ENCODE measurements at regions not wholly inside any gene's neighbourhood (a gene's known extent, or its start where the extent isn't known, plus 50 kb on each side); places are given as distances from the start of the nearest gene placed in this dataset.

DNA sequence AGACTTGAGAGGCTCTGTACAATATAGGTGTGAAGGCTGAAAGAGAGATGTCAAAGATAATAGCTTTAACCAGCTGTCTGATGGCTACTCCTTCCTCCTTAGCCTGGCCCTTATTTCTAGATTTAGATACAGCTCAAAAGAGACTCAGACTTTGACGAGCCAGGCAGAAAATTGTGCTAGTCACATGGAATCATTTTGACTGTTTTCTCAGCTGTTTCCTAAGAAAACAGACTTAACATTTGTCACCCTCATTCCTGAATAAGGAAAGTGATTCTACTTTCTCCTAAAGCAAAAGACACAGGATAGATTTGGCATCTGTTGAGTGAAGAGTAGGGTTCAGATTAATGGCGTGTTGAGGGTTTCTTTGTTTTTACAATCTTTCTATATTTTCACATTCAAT, 340.7 kb downstream of the DHX15 start:
- Histone ChIP-seq H3K4me1 (ENCODE audit: insufficient read depth, low read length, poor library complexity, severe bottlenecking) (no peaks in the 10 kb centered on the region), H3K9me3 (ENCODE audit: low read length) (no peaks in the 10 kb centered on the region), H3K4me3 (ENCODE audit: low read depth, low read length, poor library complexity, severe bottlenecking) (no peak overlapping the region), H3K36me3 (ENCODE audit: insufficient read depth, low read length) (no peaks in the 10 kb centered on the region), H3K4me2 (ENCODE audit: low read length) (no peak overlapping the region), H4K20me1 (ENCODE audit: insufficient read depth, low read length) (no peaks in the 10 kb centered on the region), H3K27ac (ENCODE audit: low read depth, low read length, poor library complexity, severe bottlenecking) (no peak overlapping the region), H3K79me2 (ENCODE audit: insufficient read depth, low read depth, low read length) (no peaks in the 10 kb centered on the region), H3K9me2 (ENCODE audit: insufficient read depth, low read length) (no peaks in the 10 kb centered on the region), H2AFZ (ENCODE audit: low read length) (no peak overlapping the region)
- no peak for DNase-seq (ENCODE audit: low spot score)
- intact Hi-C loops (cut with micrococcal nuclease; ENCODE audit: unreplicated experiment): no loop called here
- ChIA-PET POLR2A (no interaction called here), CTCF (ENCODE audit: unreplicated experiment) (no interaction called here)
- TF ChIP-seq, protein P1, sequence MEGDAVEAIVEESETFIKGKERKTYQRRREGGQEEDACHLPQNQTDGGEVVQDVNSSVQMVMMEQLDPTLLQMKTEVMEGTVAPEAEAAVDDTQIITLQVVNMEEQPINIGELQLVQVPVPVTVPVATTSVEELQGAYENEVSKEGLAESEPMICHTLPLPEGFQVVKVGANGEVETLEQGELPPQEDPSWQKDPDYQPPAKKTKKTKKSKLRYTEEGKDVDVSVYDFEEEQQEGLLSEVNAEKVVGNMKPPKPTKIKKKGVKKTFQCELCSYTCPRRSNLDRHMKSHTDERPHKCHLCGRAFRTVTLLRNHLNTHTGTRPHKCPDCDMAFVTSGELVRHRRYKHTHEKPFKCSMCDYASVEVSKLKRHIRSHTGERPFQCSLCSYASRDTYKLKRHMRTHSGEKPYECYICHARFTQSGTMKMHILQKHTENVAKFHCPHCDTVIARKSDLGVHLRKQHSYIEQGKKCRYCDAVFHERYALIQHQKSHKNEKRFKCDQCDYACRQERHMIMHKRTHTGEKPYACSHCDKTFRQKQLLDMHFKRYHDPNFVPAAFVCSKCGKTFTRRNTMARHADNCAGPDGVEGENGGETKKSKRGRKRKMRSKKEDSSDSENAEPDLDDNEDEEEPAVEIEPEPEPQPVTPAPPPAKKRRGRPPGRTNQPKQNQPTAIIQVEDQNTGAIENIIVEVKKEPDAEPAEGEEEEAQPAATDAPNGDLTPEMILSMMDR (conservative IDR thresholded peaks at IDR 0.05; ENCODE audit: low read length): no peak
- no peak for TF ChIP-seq EZH2phosphoT487 (IDR thresholded peaks at IDR 0.05; ENCODE audit: borderline replicate concordance, low read depth, low read length)
- BruUV-seq (replicated peaks): no TSS peak

DNA sequence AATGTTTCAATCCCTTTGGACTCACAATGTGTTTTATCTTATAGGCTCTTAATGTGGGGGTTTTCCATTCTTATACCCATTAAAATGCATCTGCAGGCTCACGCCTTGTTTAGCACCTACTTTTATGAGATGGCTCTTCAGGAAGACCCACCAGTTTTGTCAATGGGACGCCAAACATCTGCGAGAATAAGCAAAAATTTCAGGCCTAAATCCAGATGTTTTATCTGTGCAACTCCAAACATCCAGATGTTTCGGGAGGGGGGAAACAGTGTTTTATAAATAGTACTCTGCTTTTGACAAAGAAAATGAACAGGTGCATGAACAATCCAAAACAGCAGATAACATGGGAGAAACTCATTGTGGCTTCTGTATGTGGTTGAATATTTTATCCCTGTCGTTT, 342.8 kb downstream of the DHX15 start:
- ChIA-PET POLR2A (no interaction called here), CTCF (ENCODE audit: unreplicated experiment) (no interaction called here)
- TF ChIP-seq EZH2phosphoT487 (IDR thresholded peaks at IDR 0.05; ENCODE audit: borderline replicate concordance, low read depth, low read length): no peak
- TF ChIP-seq, protein P1 (conservative IDR thresholded peaks at IDR 0.05; ENCODE audit: low read length): no peak
- Histone ChIP-seq H3K9me3 (ENCODE audit: low read length) (no peaks in the 10 kb centered on the region), H3K4me3 (ENCODE audit: low read depth, low read length, poor library complexity, severe bottlenecking) (no peak overlapping the region), H3K9me2 (ENCODE audit: insufficient read depth, low read length) (no peaks in the 10 kb centered on the region), H3K79me2 (ENCODE audit: insufficient read depth, low read depth, low read length) (no peaks in the 10 kb centered on the region), H2AFZ (ENCODE audit: low read length) (no peak overlapping the region), H3K27ac (ENCODE audit: low read depth, low read length, poor library complexity, severe bottlenecking) (no peak overlapping the region), H3K36me3 (ENCODE audit: insufficient read depth, low read length) (no peaks in the 10 kb centered on the region), H3K4me1 (ENCODE audit: insufficient read depth, low read length, poor library complexity, severe bottlenecking) (no peaks in the 10 kb centered on the region), H3K4me2 (ENCODE audit: low read length) (no peak overlapping the region), H4K20me1 (ENCODE audit: insufficient read depth, low read length) (no peaks in the 10 kb centered on the region)
- intact Hi-C loops (cut with micrococcal nuclease; ENCODE audit: unreplicated experiment): no loop called here
- no TSS peak for BruUV-seq (replicated peaks)
- DNase-seq (ENCODE audit: low spot score): no peak

DNA sequence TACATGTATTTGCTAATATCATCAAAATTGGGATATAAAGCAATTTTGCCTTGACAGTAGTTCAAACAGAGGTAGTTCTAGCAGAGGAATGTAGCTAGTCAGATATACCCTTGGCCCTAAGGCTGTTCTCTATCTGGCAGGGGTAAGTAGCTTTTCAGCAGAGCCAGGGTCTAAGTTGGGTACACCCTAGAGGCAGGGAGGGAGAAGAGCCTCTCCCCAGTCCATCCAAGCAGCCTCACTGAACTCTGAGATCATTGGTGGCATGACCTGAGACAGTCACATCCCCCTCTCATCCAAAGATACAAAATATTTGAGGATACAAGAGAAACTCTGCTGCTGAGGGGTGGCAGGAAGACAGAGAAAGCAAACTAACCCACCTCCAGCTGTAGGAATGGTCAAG, 343.7 kb downstream of the DHX15 start:
- Histone ChIP-seq H3K36me3 (ENCODE audit: insufficient read depth, low read length) (no peaks in the 10 kb centered on the region), H3K9me3 (ENCODE audit: low read length) (no peaks in the 10 kb centered on the region), H3K79me2 (ENCODE audit: insufficient read depth, low read depth, low read length) (no peaks in the 10 kb centered on the region), H3K27ac (ENCODE audit: low read depth, low read length, poor library complexity, severe bottlenecking) (no peak overlapping the region), H3K9me2 (ENCODE audit: insufficient read depth, low read length) (no peaks in the 10 kb centered on the region), H3K4me2 (ENCODE audit: low read length) (no peak overlapping the region), H3K4me3 (ENCODE audit: low read depth, low read length, poor library complexity, severe bottlenecking) (no peak overlapping the region), H2AFZ (ENCODE audit: low read length) (no peak overlapping the region), H3K4me1 (ENCODE audit: insufficient read depth, low read length, poor library complexity, severe bottlenecking) (no peaks in the 10 kb centered on the region), H4K20me1 (ENCODE audit: insufficient read depth, low read length) (no peaks in the 10 kb centered on the region)
- no TSS peak for BruUV-seq (replicated peaks)
- intact Hi-C loops (cut with micrococcal nuclease; ENCODE audit: unreplicated experiment): no loop called here
- CTCF ChIA-PET (ENCODE audit: unreplicated experiment): interaction anchor here (0.5 kb wide), 1 partner anchor 722 kb away, joined by 3 read pairs; no protein-coding TSS in a partner anchor
- POLR2A ChIA-PET: interaction anchor here (0.7 kb wide), 1 partner anchor 146 kb away, joined by 3 read pairs; no protein-coding TSS in a partner anchor
- DNase-seq (ENCODE audit: low spot score): no peak
- TF ChIP-seq, protein P1 (conservative IDR thresholded peaks at IDR 0.05; ENCODE audit: low read length): no peak
- no peak for TF ChIP-seq EZH2phosphoT487 (IDR thresholded peaks at IDR 0.05; ENCODE audit: borderline replicate concordance, low read depth, low read length)
